NCI-H226 (cell line): ENCODE measurements at regions not wholly inside any gene's neighbourhood (a gene's known extent, or its start where the extent isn't known, plus 50 kb on each side); places are given as distances from the start of the nearest gene placed in this dataset.

Source experiments
- DNase-seq: peaks from one replicate; pipeline ENCODE4 v3.0.0-alpha.2; 2015

- DNase-seq, result peak; percentile 64
Measured at GRCh38 chr9:118609355-118610044, 759.7 kb downstream of the BRINP1 start.

- DNase-seq, result no peak
Measured at GRCh38 chr9:118612201-118612600, 757.0 kb downstream of the BRINP1 start.

- no peak for DNase-seq
Measured at GRCh38 chr9:118613996-118614395, 755.2 kb downstream of the BRINP1 start.

GRCh38 chr9:118618084-118618483 is 751.2 kb downstream of the BRINP1 start:
- peak; percentile 16 for DNase-seq

GRCh38 chr9:118618849-118619248 is 750.4 kb downstream of the BRINP1 start:
- DNase-seq, result no peak

- no peak for DNase-seq
Measured at GRCh38 chr9:118624608-118625007, 744.6 kb downstream of the BRINP1 start.

GRCh38 chr9:118630079-118630478 is 739.2 kb downstream of the BRINP1 start:
- peak; percentile 93 for DNase-seq

GRCh38 chr9:118630931-118631595 is 738.2 kb downstream of the BRINP1 start:
- DNase-seq, result peak; percentile 36

- no peak for DNase-seq
Measured at GRCh38 chr9:118631956-118632355, 737.3 kb downstream of the BRINP1 start.

- no peak for DNase-seq
Measured at GRCh38 chr9:118635416-118635815, 733.8 kb downstream of the BRINP1 start.

- no peak for DNase-seq
Measured at GRCh38 chr9:118637681-118638080, 731.6 kb downstream of the BRINP1 start.

GRCh38 chr9:118640836-118641560 is 728.2 kb downstream of the BRINP1 start:
- DNase-seq, result peak; percentile 93

GRCh38 chr9:118643118-118643517 is 726.1 kb downstream of the BRINP1 start:
- peak; percentile 96 for DNase-seq

GRCh38 chr9:118644066-118644465 is 725.2 kb downstream of the BRINP1 start:
- DNase-seq, result peak; percentile 11

GRCh38 chr9:118647331-118647730 is 721.9 kb downstream of the BRINP1 start:
- DNase-seq, result no peak

GRCh38 chr9:118650417-118650816 is 718.8 kb downstream of the BRINP1 start:
- no peak for DNase-seq

- no peak for DNase-seq
Measured at GRCh38 chr9:118651511-118651910, 717.7 kb downstream of the BRINP1 start.

- no peak for DNase-seq
Measured at GRCh38 chr9:118652258-118652657, 717.0 kb downstream of the BRINP1 start.

- no peak for DNase-seq
Measured at GRCh38 chr9:118652912-118653311, 716.3 kb downstream of the BRINP1 start.

GRCh38 chr9:118659011-118659410 is 710.2 kb downstream of the BRINP1 start:
- no peak for DNase-seq

GRCh38 chr9:118665226-118665919 is 703.9 kb downstream of the BRINP1 start:
- DNase-seq, result no peak

- DNase-seq, result no peak
Measured at GRCh38 chr9:118670011-118670953, 699.0 kb downstream of the BRINP1 start.
